HG02870 (cell line): ENCODE measurements at regions not wholly inside any gene's neighbourhood (a gene's known extent, or its start where the extent isn't known, plus 50 kb on each side); places are given as distances from the start of the nearest gene placed in this dataset.

ENCODE experiments used
- ATAC-seq: cut with Tn5 transposase; IDR thresholded peaks from one replicate; pipeline ENCODE4 v1.9.1; 2021; ENCODE audit warnings: mild to moderate bottlenecking, moderate library complexity; ENCODE audit not compliant: unreplicated experiment

DNA sequence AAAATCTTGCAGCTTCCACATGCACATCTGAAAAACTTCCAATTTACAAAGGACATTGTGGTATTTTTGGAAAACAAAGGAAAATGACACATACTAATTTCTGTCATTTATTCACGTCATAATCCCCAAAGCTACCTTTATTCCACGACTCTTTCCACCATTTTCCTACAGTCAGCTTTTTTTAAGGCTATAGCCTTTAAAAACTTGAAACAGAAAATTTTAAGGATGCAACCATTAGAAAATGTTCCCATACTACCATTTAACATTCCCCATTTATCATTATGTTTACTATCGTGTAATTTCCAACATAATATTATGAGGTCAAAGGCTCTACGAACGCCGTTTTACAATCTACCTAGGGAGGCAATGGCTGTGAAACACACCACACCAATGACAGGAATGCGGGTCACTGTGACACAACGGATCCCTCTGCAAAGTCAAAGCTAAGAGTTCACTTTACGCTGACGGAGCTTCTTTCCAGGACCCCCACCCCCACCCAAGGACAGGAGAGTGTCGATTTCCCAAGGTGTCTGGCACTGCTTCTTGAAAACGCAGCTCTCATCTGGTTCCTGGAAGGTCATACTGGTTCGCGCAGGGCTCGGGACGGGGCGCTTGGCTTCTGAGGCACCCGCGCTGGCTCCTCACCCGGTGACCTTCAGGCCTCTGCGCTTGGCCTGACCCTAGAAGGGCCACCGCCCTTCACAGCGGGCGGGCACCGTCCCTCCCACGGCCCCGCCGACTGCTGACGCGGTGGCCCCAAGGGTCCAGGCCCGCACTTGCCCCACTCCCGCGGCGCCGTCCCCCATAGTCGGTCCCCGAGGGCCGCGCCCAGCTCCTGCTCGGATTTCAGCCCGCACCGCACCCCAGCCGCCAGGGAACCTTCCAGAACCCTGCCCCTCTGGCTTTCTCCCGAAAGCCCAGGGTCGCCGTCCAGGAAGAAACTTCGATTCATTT is 50.5 kb upstream of the ATF3 start:
- peak; percentile 24 for ATAC-seq

GRCh38 chr1:212558693-212559480 is 49.7 kb upstream of the ATF3 start:
- peak; percentile 93 for ATAC-seq
